Gastroesophageal sphincter (tissue), 3 donors: ENCODE measurements at regions not wholly inside any gene's neighbourhood (a gene's known extent, or its start where the extent isn't known, plus 50 kb on each side); places are given as distances from the start of the nearest gene placed in this dataset.

ENCODE experiments used
- EP300 ChIP-seq: sonication (generic); formaldehyde crosslinking; IDR thresholded peaks from one replicate; pipeline ENCODE4 v1.6.1; 2017; ENCODE audit warnings: antibody characterized with exemption, mild to moderate bottlenecking
- POLR2A ChIP-seq, 2 donors: fragments of 450-650 bp; IDR thresholded peaks; one replicate each; pipeline ENCODE4 v1.6.1; 2017; ENCODE audit warnings: antibody characterized with exemption in 2 of 2, mild to moderate bottlenecking in 2 of 2, moderate library complexity in 1 of 2
- TF ChIP-seq, protein P1 (sequence below), 4 experiments: fragments of 200-600 bp in 2 of 4; fragments of 450-650 bp in 2 of 4; sonication (generic) in 1 of 4; IDR thresholded peaks; one replicate each; pipeline ENCODE4 v1.5.1; 2017 to 2019; ENCODE audit warnings: antibody characterized with exemption in 4 of 4, mild to moderate bottlenecking in 2 of 4, moderate library complexity in 2 of 4

DNA sequence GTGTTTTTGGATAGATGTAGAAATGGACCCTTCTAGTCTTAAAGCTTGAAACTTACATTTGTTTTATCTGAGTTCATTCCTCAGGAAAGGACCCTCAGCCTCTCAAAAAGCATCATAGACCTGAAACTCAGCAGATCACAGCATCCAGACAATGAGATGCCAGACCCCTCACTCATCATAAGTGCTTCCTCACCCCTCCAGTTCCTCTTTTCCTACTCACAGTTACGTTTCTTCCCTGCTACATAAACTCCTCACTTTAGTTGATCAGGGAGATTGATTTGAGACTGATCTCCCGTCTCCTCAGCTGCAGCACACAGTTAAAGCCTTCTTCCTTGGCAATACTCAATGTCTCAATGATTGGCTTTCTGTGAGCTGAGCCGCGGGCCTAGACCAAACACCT is 282.0 kb downstream of the FAM72C start:
- TF ChIP-seq, protein P1, sequence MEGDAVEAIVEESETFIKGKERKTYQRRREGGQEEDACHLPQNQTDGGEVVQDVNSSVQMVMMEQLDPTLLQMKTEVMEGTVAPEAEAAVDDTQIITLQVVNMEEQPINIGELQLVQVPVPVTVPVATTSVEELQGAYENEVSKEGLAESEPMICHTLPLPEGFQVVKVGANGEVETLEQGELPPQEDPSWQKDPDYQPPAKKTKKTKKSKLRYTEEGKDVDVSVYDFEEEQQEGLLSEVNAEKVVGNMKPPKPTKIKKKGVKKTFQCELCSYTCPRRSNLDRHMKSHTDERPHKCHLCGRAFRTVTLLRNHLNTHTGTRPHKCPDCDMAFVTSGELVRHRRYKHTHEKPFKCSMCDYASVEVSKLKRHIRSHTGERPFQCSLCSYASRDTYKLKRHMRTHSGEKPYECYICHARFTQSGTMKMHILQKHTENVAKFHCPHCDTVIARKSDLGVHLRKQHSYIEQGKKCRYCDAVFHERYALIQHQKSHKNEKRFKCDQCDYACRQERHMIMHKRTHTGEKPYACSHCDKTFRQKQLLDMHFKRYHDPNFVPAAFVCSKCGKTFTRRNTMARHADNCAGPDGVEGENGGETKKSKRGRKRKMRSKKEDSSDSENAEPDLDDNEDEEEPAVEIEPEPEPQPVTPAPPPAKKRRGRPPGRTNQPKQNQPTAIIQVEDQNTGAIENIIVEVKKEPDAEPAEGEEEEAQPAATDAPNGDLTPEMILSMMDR (IDR thresholded peaks at IDR 0.05): no peak
- TF ChIP-seq EP300: no peak
- TF ChIP-seq POLR2A (IDR thresholded peaks at IDR 0.05): no peak
